ENCODE measurements at regions not wholly inside any gene's neighbourhood (a gene's known extent, or its start where the extent isn't known, plus 50 kb on each side); places are given as distances from the start of the nearest gene placed in this dataset.

- Mint-ChIP-seq H3K4me1 (no peaks in the 10 kb centered on the region), H3K9me3 (peaks cover 15% of the 10 kb centered on the region), H3K36me3 (no peaks in the 10 kb centered on the region; the same call in 1 of the 2 replicates), H3K4me3 (no peak overlapping the region), H3K27ac (no peak overlapping the region), H3K27me3 (ENCODE audit: low read depth) (no peaks in the 10 kb centered on the region)
- DNase-seq (ENCODE audit: low spot score) (peak; percentile 5), ATAC-seq (no peak)
- no peak for TF ChIP-seq ATF1 (CRISPR knock-in tag; IDR thresholded peaks at IDR 0.05)
- TF ChIP-seq HMGXB4 (CRISPR knock-in tag; IDR thresholded peaks at IDR 0.05) = no peak
- no peak for TF ChIP-seq ZNF138 (CRISPR knock-in tag; conservative IDR thresholded peaks at IDR 0.05)
- TF ChIP-seq, protein P1, sequence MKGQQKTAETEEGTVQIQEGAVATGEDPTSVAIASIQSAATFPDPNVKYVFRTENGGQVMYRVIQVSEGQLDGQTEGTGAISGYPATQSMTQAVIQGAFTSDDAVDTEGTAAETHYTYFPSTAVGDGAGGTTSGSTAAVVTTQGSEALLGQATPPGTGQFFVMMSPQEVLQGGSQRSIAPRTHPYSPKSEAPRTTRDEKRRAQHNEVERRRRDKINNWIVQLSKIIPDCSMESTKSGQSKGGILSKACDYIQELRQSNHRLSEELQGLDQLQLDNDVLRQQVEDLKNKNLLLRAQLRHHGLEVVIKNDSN (CRISPR knock-in tag; IDR thresholded peaks at IDR 0.05) = no peak
- no peak for TF ChIP-seq JAZF1 (CRISPR knock-in tag; IDR thresholded peaks at IDR 0.05)
- TF ChIP-seq KAT7 (CRISPR knock-in tag; IDR thresholded peaks at IDR 0.05; ENCODE audit: borderline replicate concordance) = no peak
- TF ChIP-seq, protein P2, sequence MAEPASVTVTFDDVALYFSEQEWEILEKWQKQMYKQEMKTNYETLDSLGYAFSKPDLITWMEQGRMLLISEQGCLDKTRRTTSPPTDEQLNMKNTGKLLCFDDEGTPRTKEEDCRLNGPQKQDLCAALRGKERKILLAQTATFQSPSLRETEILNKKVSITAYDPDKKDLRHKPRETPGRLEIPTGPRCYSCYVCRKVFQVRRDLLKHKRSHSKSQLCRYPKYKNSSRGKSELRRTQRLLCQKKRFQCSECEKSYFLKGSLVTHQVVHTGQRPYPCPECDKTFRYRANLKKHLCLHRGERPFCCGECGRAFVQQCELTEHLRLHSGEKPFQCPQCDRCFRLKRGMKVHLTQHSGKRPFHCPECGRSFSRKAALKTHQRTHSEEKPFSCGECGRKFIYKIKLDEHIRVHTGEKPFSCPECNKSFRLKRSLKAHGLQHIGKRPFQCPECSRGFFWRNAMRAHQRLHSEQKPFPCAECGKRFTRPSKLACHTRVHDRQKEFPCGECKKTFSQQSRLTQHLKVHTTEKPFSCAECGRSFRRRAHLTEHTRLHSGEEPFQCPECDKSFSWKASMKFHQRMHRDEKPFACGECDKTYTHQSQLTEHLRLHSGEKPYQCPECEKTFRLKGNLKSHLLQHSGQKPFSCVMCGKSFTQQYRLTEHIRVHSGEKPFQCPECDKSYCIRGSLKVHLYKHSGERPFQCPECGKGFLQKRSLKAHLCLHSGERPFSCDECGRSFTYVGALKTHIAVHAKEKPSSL (CRISPR knock-in tag; conservative IDR thresholded peaks at IDR 0.05) = no peak
- TF ChIP-seq GTF2I (CRISPR knock-in tag; conservative IDR thresholded peaks at IDR 0.05) = no peak
- TF ChIP-seq FOXK1 (CRISPR knock-in tag; IDR thresholded peaks at IDR 0.05) = no peak
- no peak for TF ChIP-seq GRHL2 (CRISPR knock-in tag; IDR thresholded peaks at IDR 0.05; ENCODE audit: insufficient replicate concordance, severe bottlenecking)
- no peak for TF ChIP-seq FOXP1 (CRISPR knock-in tag; IDR thresholded peaks at IDR 0.05; ENCODE audit: borderline replicate concordance)
- TF ChIP-seq CBFB (CRISPR knock-in tag; IDR thresholded peaks at IDR 0.05; ENCODE audit: low read depth) = no peak
- TF ChIP-seq MYBL2 (CRISPR knock-in tag; IDR thresholded peaks at IDR 0.05) = no peak
- no peak for TF ChIP-seq ZNF416 (CRISPR knock-in tag; IDR thresholded peaks at IDR 0.05)
- no peak for TF ChIP-seq CREM (CRISPR knock-in tag; IDR thresholded peaks at IDR 0.05)
- no peak for TF ChIP-seq ZNF232 (CRISPR knock-in tag; IDR thresholded peaks at IDR 0.05)
- ChIA-PET POLR2A (no interaction called here), CTCF (interaction anchor here (1.4 kb wide), 1 partner anchor 12 kb away, joined by 7 read pairs; no protein-coding TSS in a partner anchor)
Observed at GRCh38 chr1:5733596-5733995, 258.6 kb downstream of the NPHP4 start.

GRCh38 chr1:5731110-5731423, 261.2 kb downstream of the NPHP4 start:
- Mint-ChIP-seq H3K9me3 (peaks cover 10% of the 10 kb centered on the region), H3K27ac (no peak overlapping the region), H3K4me3 (no peak overlapping the region), H3K36me3 (no peaks in the 10 kb centered on the region), H3K27me3 (ENCODE audit: low read depth) (no peaks in the 10 kb centered on the region), H3K4me1 (peaks cover 9% of the 10 kb centered on the region)
- DNase-seq (ENCODE audit: low spot score) (peak; percentile 3), ATAC-seq (no peak)
- CTCF ChIA-PET = interaction anchor here (0.6 to 3.1 kb wide), 2 partner anchors 15 to 56 kb away, joined by 3 to 18 read pairs; no protein-coding TSS in a partner anchor
- POLR2A ChIA-PET = no interaction called here
- no peak for TF ChIP-seq GABPB1 (CRISPR knock-in tag; IDR thresholded peaks at IDR 0.05)
- no peak for TF ChIP-seq ERG (CRISPR knock-in tag; IDR thresholded peaks at IDR 0.05)
- TF ChIP-seq, protein P3, sequence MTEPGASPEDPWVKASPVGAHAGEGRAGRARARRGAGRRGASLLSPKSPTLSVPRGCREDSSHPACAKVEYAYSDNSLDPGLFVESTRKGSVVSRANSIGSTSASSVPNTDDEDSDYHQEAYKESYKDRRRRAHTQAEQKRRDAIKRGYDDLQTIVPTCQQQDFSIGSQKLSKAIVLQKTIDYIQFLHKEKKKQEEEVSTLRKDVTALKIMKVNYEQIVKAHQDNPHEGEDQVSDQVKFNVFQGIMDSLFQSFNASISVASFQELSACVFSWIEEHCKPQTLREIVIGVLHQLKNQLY (CRISPR knock-in tag; IDR thresholded peaks at IDR 0.05) = no peak
- no peak for TF ChIP-seq ETV6 (CRISPR knock-in tag; IDR thresholded peaks at IDR 0.05)
- no peak for TF ChIP-seq JUN (CRISPR knock-in tag; IDR thresholded peaks at IDR 0.05)
- no peak for TF ChIP-seq CBFB (CRISPR knock-in tag; IDR thresholded peaks at IDR 0.05; ENCODE audit: low read depth)
- no peak for TF ChIP-seq ZNF671 (CRISPR knock-in tag; IDR thresholded peaks at IDR 0.05)
- no peak for TF ChIP-seq SOX15 (CRISPR knock-in tag; IDR thresholded peaks at IDR 0.05)
- TF ChIP-seq FOXJ3 (CRISPR knock-in tag; IDR thresholded peaks at IDR 0.05; ENCODE audit: borderline replicate concordance) = no peak
- TF ChIP-seq ZNF416 (CRISPR knock-in tag; IDR thresholded peaks at IDR 0.05) = no peak
- no peak for TF ChIP-seq ZNF263 (CRISPR knock-in tag; IDR thresholded peaks at IDR 0.05; ENCODE audit: low read depth)
- TF ChIP-seq, protein P4, sequence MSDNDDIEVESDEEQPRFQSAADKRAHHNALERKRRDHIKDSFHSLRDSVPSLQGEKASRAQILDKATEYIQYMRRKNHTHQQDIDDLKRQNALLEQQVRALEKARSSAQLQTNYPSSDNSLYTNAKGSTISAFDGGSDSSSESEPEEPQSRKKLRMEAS (CRISPR knock-in tag; IDR thresholded peaks at IDR 0.05) = no peak
- TF ChIP-seq ESRRA (CRISPR knock-in tag; IDR thresholded peaks at IDR 0.05; ENCODE audit: borderline replicate concordance) = no peak
- TF ChIP-seq GTF2I (CRISPR knock-in tag; conservative IDR thresholded peaks at IDR 0.05) = no peak
- no peak for TF ChIP-seq PRRX2 (CRISPR knock-in tag; IDR thresholded peaks at IDR 0.05)
- TF ChIP-seq SMAD3 (CRISPR knock-in tag; IDR thresholded peaks at IDR 0.05; ENCODE audit: borderline replicate concordance) = no peak
- TF ChIP-seq CREB1 (CRISPR knock-in tag; IDR thresholded peaks at IDR 0.05) = no peak

All from WTC11 (cell line).